Ovary (tissue), 7 donors: ENCODE measurements at regions not wholly inside any gene's neighbourhood (a gene's known extent, or its start where the extent isn't known, plus 50 kb on each side); places are given as distances from the start of the nearest gene placed in this dataset.

ENCODE experiments used
- DNase-seq, 5 donors: peaks; one replicate each; pipeline ENCODE4 v3.0.0-alpha.2; 2019 to 2020
- H3K27ac ChIP-seq, 2 donors: fragments of 200-600 bp; one replicate each; pipeline versions ENCODE4 v1.5.1 to v1.8.0; 2019 to 2022
- H3K27me3 ChIP-seq: fragments of 200-600 bp; one replicate; pipeline ENCODE4 v1.8.0; 2022
- H3K36me3 ChIP-seq: fragments of 200-600 bp; sonication (generic); one replicate; pipeline ENCODE4 v1.5.1; 2019
- H3K4me1 ChIP-seq: one replicate; pipeline ENCODE4 v1.8.1; 2013; ENCODE audit warnings: mild to moderate bottlenecking, moderate library complexity; ENCODE audit not compliant: insufficient read depth
- H3K4me3 ChIP-seq: fragments of 200-600 bp; sonication (generic); one replicate; pipeline ENCODE4 v1.5.1; 2017
- H3K9me3 ChIP-seq, 2 donors: fragments of 200-600 bp in 1 of 2; sonication (generic) in 1 of 2; one replicate each; pipeline versions ENCODE4 v1.5.1 to v1.8.1; 2013 to 2019; ENCODE audit warnings: mild to moderate bottlenecking in 1 of 2, moderate library complexity in 1 of 2
- CTCF ChIP-seq, 3 donors: fragments of 450-650 bp in 2 of 3; fragments of 200-600 bp in 1 of 3; IDR thresholded peaks; one replicate each; pipeline versions ENCODE4 v1.5.1 to v1.8.0; 2016 to 2022; ENCODE audit warnings: antibody characterized with exemption in 3 of 3, mild to moderate bottlenecking in 1 of 3
- EP300 ChIP-seq: sonication (generic); formaldehyde crosslinking; IDR thresholded peaks from one replicate; pipeline ENCODE4 v1.6.1; 2017; ENCODE audit warnings: antibody characterized with exemption
- POLR2A ChIP-seq: fragments of 450-650 bp; IDR thresholded peaks from one replicate; pipeline ENCODE4 v1.6.1; 2017; ENCODE audit warnings: antibody characterized with exemption, mild to moderate bottlenecking, moderate library complexity
- WGBS, 3 donors: extraction: QIAGEN DNeasy Blood & Tissue Kit in 1 of 3; methylation state at CpG; one replicate each; pipeline versions ENCODE4 v1.1.5 to v1.1.7; 2013 to 2017; 5-methylcytosine and 5-hydroxymethylcytosine counted together
- intact Hi-C, 4 donors: fragments of 100-400 bp; cut with DNase I; formaldehyde crosslinking; loops; one replicate each; pipeline versions ENCODE4 v1.11.0 to v1.15.1; 2022 to 2023
- donor health status: DM: no; HTN: no; CAD: no; lungs with moderate emphysema.
- donor health status: DM: no; HTN: no; CAD: no.
- donor health status: Bipolar disorder and iron deficiency.
- donor health status: DM: no; HTN: no; CAD: no.
- donor health status: DM: yes; HTN: yes; CAD: no.

DNA sequence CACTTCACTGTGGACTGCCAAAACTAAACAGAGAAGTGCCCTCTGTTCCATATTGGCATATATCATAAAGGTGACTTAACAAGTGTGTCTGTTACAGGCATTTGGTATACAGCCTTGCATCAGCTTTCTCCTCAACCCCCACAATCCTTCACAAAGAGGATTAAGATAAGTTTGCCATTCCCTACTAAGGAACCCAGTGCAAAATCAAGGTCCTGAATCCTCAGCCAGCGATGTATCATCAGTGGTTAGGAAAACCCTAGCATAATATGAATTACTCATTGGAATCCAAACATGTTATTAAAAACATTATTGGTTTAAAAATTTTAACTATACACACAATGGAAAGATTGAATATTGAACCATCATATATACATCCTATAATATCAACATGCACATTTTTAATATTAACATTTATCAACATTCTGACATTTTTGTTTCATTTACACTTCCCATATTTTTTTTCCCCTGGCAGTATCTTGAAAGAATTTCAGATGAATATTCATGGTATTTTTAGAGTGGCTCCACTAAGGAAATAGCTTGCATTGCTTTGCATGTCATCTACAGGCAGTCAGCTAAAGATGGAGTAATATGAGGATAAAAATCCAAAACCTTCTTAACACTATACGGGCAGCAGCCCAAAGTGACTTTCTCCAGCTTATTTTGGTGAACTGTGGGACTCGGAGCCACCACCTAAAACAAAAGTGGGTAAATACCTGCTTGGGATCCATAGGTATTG, 215.6 kb upstream of the CHRM2 start:
- H3K9me3 ChIP-seq = no peaks in the 10 kb centered on the region
- TF ChIP-seq CTCF (IDR thresholded peaks at IDR 0.05) (no peak), POLR2A (no peak), EP300 (no peak)

DNA sequence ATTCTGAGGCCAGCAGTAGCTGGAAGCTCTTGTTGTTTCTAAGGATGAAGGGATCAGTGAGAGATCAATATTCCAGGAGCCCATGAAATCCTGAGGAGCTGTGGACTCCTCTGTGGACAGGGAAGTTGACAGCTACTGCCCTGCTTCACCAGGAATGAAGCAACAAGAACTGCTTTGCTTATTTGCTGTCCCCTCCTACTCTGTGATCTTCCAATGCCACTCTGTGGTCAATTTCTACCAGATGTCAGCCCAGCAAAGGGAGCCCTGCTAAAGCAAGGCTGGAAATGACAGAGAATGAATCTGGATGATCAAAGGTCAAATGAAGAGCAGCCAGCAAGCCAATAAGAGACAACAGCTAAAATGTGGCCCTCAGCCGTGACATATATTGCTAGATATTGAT, 227.5 kb upstream of the CHRM2 start:
- Histone ChIP-seq H3K9me3 (no peaks in the 10 kb centered on the region), H3K4me3 (no peak overlapping the region), H3K4me1 (no peaks in the 10 kb centered on the region), H3K36me3 (no peaks in the 10 kb centered on the region), H3K27ac (no peak overlapping the region), H3K27me3 (no peaks in the 10 kb centered on the region)
- no peak for DNase-seq
- TF ChIP-seq POLR2A (no peak), CTCF (IDR thresholded peaks at IDR 0.05) (no peak), EP300 (no peak)
- intact Hi-C loops = no loop called here
- 82 to 97% (median 88%) methylated on average over 1 of the region's 1 CpG for WGBS, 3 donors

More for the DNA sequence above, 215.6 kb upstream of the CHRM2 start:
- intact Hi-C loops = no loop called here
- DNase-seq = no peak
- Histone ChIP-seq H3K36me3 (no peaks in the 10 kb centered on the region), H3K4me1 (no peaks in the 10 kb centered on the region), H3K4me3 (no peak overlapping the region), H3K27me3 (no peaks in the 10 kb centered on the region), H3K27ac (no peak overlapping the region)
- 79 to 93% (median 91%) methylated on average over 3 of the region's 3 CpGs for WGBS, 3 donors

DNA sequence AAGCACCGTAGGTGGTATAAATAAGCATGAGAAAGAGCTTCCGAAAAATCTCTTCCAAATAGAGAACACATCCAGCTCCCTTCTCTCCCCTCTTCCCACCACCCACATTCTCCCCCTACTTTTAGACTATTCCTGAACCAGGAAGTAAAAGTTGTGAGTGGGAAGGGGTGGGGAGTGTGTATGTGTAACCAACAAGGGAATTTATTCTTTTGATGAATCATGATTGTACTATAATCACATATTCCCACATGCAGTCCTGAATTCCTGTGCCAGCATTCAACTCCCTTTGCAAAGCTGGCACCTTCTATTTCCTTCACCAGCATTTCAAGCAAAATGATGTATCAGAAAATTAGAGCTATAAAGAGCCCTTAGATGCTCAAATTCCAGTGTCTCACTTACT, 230.6 kb upstream of the CHRM2 start:
- intact Hi-C loops = no loop called here
- no peaks in the 10 kb centered on the region for H3K9me3 ChIP-seq
- no peaks in the 10 kb centered on the region for H3K36me3 ChIP-seq
- H3K27me3 ChIP-seq = no peaks in the 10 kb centered on the region
- no peak overlapping the region for H3K4me3 ChIP-seq
- H3K27ac ChIP-seq = no peak overlapping the region
- no peaks in the 10 kb centered on the region for H3K4me1 ChIP-seq
- TF ChIP-seq CTCF (IDR thresholded peaks at IDR 0.05) (no peak), POLR2A (no peak), EP300 (no peak)
- WGBS, 3 donors = 46 to 51% (median 47%) methylated on average over 2 of the region's 2 CpGs
- no peak for DNase-seq

DNA sequence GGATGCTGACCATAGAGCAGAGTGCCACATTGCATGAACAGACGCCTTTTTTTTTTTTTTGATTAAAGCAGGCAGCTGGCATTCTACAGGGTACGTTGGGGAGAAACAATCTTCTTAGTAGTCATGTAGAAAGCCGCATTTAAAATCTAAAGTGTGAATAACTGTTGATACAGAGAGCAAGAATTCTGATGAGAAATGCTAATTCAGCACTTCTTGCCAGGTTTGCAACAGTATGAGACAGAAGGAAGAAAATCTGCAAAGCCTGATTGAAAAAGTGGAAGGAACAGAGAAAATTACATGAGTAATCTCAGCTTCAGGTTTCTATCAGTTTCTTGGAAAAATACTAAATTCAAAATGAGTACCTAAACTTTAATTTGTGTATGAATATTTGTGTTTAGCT, 232.7 kb upstream of the CHRM2 start:
- TF ChIP-seq EP300 = no peak
- TF ChIP-seq CTCF (IDR thresholded peaks at IDR 0.05) = no peak
- TF ChIP-seq POLR2A = no peak
- no peak overlapping the region for H3K27ac ChIP-seq
- H3K36me3 ChIP-seq = no peaks in the 10 kb centered on the region
- no peak for DNase-seq
- intact Hi-C loops = no loop called here
- WGBS, 3 donors = 32 to 64% (median 33%) methylated on average over 3 of the region's 3 CpGs
- H3K9me3 ChIP-seq = no peaks in the 10 kb centered on the region
- H3K27me3 ChIP-seq = no peaks in the 10 kb centered on the region
- H3K4me1 ChIP-seq = no peaks in the 10 kb centered on the region
- no peak overlapping the region for H3K4me3 ChIP-seq
